ENCODE measurements at regions not wholly inside any gene's neighbourhood (a gene's known extent, or its start where the extent isn't known, plus 50 kb on each side); places are given as distances from the start of the nearest gene placed in this dataset.
"Not testable (repeated sequence)": the region's sequence is repeated elsewhere in the genome, so short reads cannot be mapped to it uniquely, and the experiment has no call there.

DNA sequence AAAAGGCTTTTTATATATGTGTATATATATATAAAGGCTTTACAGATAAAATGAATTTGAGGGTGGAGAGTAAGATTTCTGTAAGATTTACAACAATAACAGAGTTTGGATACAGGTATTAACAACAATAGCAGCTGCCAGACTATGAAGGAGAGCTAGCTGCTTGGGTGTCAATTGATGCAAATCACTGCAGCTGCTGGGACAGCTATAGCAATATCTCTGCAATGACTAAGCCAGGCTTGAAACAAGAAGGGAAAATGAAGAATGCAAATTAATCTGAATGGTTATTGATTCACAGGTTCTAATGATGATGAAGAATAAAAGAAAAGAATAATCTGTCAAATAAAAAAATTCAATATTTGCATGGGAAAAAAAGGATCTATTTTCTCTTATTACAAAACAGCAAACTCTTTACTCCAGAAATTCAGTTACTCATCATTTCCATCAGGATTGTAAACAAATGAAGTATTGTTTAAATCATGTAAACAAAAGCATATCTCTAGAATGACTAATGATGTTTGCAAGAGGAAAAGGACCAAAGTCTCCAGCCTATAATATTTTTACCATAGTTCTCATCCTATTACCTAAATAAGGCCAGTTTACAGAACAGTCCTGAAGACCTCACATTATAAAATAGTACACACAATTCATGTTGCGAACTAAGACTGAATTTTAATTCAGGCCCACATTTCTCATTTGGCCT, 219.0 kb downstream of the HTR1A start:
- DNase-seq (ENCODE audit: low spot score) = no peak
- intact Hi-C loops (cut with DNase I) = no loop called here

DNA sequence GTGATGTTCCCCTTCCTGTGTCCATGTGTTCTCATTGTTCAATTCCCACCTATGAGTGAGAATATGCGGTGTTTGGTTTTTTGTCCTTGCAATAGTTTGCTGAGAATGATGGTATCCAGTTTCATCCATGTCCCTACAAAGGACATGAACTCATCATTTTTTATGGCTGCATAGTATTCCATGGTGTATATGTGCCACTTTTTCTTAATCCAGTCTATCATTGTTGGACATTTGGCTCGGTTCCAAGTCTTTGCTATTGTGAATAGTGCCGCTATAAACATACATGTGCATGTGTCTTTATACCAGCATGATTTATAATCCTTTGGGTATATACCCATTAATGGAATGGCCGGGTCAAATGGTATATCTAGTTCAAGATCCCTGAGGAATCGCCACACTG, 229.4 kb downstream of the HTR1A start:
- DNase-seq (ENCODE audit: low spot score); ATAC-seq; intact Hi-C loops (cut with DNase I): not testable (repeated sequence)

More for the DNA sequence above, 219.0 kb downstream of the HTR1A start:
- no peak for ATAC-seq

- DNase-seq (ENCODE audit: low spot score) (no peak), ATAC-seq (no peak)
- intact Hi-C loops (cut with DNase I) = no loop called here
Observed at GRCh38 chr5:63727583-63727982, 234.7 kb downstream of the HTR1A start.

- intact Hi-C loops (cut with DNase I) = no loop called here
- DNase-seq (ENCODE audit: low spot score) (no peak), ATAC-seq (no peak)
Observed at GRCh38 chr5:63726496-63726895, 235.7 kb downstream of the HTR1A start.

DNA sequence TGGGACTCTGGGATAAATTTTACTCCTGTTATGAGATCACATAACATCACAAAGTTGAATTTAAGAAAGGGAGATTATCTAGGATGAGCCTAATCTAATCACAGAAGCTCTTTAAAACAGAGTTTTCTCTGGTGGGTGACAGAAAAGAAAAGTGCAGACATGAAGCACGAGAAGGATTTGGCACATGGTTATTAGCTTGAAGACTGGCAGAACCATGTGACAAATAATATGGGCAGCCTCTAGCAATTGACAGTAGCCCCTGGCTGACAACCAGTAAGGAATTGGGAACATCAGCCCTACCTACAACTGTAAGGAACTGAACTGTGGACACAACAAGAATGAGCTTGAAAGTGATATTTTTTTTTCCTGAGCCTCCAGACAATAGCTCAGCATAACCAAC, 243.1 kb downstream of the HTR1A start:
- intact Hi-C loops (cut with DNase I) = no loop called here
- DNase-seq (ENCODE audit: low spot score) (no peak), ATAC-seq (no peak)

DNA sequence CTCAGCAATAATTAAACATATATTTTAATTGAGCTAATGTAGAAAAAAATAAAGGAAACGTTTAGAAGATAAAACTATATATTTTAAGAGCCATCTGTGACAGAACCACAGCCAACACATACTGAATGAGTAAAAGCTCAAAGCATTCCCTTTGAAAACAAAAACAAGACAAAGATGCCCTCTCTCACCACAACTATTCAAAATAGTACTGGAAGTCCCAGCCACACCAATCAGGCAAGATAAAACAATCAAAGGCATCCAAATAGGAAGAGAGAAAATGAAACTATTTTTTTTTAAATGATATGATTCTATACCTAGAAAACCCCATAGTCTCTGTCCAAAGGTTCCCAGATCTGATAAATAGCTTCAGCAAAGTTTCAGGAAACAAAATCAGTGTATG, 262.0 kb downstream of the HTR1A start:
- no peak for DNase-seq (ENCODE audit: low spot score)
- ATAC-seq = no peak
- intact Hi-C loops (cut with DNase I) = loop anchor here (10.0 kb wide), 1 partner anchor 655 kb away; no protein-coding TSS in a partner anchor

- intact Hi-C loops (cut with DNase I) = no loop called here
- DNase-seq (ENCODE audit: low spot score) (no peak), ATAC-seq (peak; percentile 65)
Observed at GRCh38 chr5:63697811-63698210, 264.4 kb downstream of the HTR1A start.

DNA sequence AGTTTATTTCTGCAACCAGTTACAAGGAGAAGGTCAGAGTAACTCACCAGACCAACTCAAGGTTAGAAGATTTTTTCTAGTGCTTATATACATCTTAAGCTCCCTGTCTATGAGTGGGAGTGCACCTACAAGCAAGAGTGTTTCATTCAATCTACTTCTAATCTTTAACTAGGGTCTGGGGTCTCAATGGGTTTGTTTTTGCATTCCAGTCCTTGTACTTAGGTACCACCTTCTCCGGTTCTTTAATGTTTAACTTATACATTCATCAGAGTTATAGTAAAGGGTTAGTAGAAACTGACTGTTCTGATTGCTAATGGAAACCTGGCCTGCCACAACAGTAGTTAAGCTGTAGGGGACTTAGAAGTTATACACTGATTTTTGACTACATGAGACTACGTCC, 271.7 kb downstream of the HTR1A start:
- DNase-seq (ENCODE audit: low spot score) (no peak), ATAC-seq (no peak)
- intact Hi-C loops (cut with DNase I) = no loop called here

- DNase-seq (ENCODE audit: low spot score) = no peak
- intact Hi-C loops (cut with DNase I) = no loop called here
- no peak for ATAC-seq
Observed at GRCh38 chr5:63687854-63688516, 274.3 kb downstream of the HTR1A start.

DNA sequence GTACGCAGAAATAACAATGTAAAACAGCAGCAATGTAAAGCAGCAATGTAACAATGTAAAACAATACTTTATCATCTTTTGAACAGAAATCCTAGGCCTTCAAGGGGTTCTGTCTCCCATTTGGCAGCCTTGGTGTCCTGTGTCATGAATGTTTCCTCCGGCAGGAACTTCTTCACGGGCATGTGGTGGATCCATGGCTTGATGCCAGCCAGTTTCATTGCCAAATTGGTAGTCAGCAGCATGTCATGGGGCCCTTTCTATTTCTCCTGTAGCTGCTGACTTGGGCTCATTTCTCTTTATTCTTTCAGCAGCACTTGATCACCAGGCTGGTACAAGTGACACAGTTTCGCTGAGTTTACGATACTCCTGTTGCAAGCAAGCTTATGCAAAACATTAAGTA, 275.3 kb downstream of the HTR1A start:
- no peak for DNase-seq (ENCODE audit: low spot score)

DNA sequence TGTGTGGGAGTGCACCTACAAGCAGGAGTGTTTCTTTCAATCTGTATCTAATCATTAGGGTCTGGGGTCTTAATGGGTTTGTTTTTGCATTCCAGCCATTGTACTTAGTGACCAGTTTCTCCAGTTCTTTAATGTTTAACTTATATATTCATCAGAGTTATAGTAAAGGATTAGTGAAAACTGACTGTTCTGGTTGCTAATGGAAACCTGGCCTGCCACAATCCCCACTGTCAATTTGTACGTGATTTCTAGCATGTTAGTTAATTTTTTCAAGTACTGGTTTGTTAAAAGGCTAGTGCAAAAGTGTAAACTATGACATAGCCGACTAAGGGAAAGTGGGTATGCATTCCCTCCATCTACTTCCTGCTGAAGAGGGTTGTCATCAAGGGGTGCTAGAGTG, 276.1 kb downstream of the HTR1A start:
- intact Hi-C loops (cut with DNase I) = no loop called here
- DNase-seq (ENCODE audit: low spot score) = no peak
- ATAC-seq = no peak

More for the DNA sequence above, 275.3 kb downstream of the HTR1A start:
- intact Hi-C loops (cut with DNase I) = no loop called here
- ATAC-seq = no peak

DNA sequence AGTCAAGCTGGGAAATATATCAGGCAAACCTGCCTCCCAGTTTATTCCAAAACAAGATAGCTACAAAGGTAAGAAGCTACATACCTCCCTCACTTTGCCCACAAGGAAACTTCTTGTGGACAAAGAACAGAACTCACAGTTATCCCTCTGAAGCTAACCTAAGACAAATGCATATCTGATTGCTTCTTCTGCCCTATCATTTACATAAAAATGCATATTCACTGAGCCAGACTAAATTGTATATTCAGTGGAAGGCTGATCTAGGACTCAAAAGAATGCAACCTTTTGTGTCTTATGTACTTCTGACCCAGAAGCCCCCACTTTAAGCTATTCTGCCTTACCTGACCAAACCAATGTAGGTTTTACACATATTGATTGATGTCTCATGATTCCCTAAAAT, 276.8 kb downstream of the HTR1A start:
- ATAC-seq = no peak

GRCh38 chr5:63674881-63675280, 287.4 kb downstream of the HTR1A start:
- DNase-seq (ENCODE audit: low spot score) = no peak
- intact Hi-C loops (cut with DNase I) = no loop called here
- no peak for ATAC-seq

More for the DNA sequence above, 276.8 kb downstream of the HTR1A start:
- intact Hi-C loops (cut with DNase I) = no loop called here
- DNase-seq (ENCODE audit: low spot score) = no peak

GRCh38 chr5:63655043-63655442, 307.2 kb downstream of the HTR1A start:
- ATAC-seq (no peak), DNase-seq (ENCODE audit: low spot score) (no peak)
- intact Hi-C loops (cut with DNase I) = no loop called here

DNA sequence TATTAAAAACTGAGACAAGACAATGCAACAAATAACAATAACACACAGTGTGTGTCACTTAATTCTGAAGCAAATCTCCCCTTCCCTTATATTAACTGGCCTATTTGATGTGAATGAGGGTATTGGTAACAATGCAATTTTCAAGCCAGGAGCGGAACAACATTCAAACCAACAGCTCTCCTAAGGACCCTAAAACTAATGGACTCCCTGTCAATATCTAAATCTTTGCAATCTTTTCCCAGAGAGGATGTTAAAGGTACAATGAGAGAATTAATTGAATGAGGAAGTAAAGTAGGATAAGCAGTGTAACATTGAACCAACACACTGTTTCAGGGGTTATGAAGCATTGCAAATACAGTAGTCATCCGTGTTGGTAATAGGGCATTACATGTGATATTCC, 311.7 kb downstream of the HTR1A start:
- DNase-seq (ENCODE audit: low spot score) (no peak), ATAC-seq (no peak)
- intact Hi-C loops (cut with DNase I) = no loop called here

GRCh38 chr5:63648376-63648775, 313.9 kb downstream of the HTR1A start:
- DNase-seq (ENCODE audit: low spot score) (no peak), ATAC-seq (no peak)
- intact Hi-C loops (cut with DNase I) = no loop called here

- intact Hi-C loops (cut with DNase I) = no loop called here
- no peak for DNase-seq (ENCODE audit: low spot score)
- ATAC-seq = no peak
Observed at GRCh38 chr5:63629951-63630630, 332.2 kb downstream of the HTR1A start.

GRCh38 chr5:63613442-63613841, 348.8 kb downstream of the HTR1A start:
- ATAC-seq (no peak), DNase-seq (ENCODE audit: low spot score) (no peak)
- intact Hi-C loops (cut with DNase I) = no loop called here

- ATAC-seq (no peak), DNase-seq (ENCODE audit: low spot score) (no peak)
- intact Hi-C loops (cut with DNase I) = no loop called here
Observed at GRCh38 chr5:63603996-63604395, 358.2 kb downstream of the HTR1A start.

- intact Hi-C loops (cut with DNase I) = no loop called here
- ATAC-seq = no peak
Observed at GRCh38 chr5:63602971-63603370, 359.3 kb downstream of the HTR1A start.

More at GRCh38 chr5:63602971-63603370, 359.3 kb downstream of the HTR1A start:
- no peak for DNase-seq (ENCODE audit: low spot score)

All from sciatic nerve (tissue), 2 donors.